ENCODE measurements at regions not wholly inside any gene's neighbourhood (a gene's known extent, or its start where the extent isn't known, plus 50 kb on each side); places are given as distances from the start of the nearest gene placed in this dataset. TPM values are rescaled to one million over a fixed set of nuclear protein-coding genes. Genes with fewer than 3 reads are reported as not detected.

Small RNAs in the stretch of these regions (microRNA-seq; reads per million reads assigned to microRNA genes)
- not detected for gene AC025946.2 (ENCODE audit: insufficient read depth, insufficient read length)
- not detected for gene AL355333.1 (ENCODE audit: insufficient read depth, insufficient read length)
- gene CUX2P1 (ENCODE audit: insufficient read depth, insufficient read length), result not detected
- gene RF00019 (ENCODE audit: insufficient read depth, insufficient read length), result not detected
- not detected for gene RNA5SP299 (ENCODE audit: insufficient read depth, insufficient read length)

Small RNAs in the stretch of these regions (small RNA-seq; reads per million reads assigned to genes)
- 0 reads per million in 5 experiments for gene AC025946.2
- 0 reads per million in 5 experiments for gene AL355333.1
- gene CUX2P1, result 0 reads per million in 5 experiments
- 0 reads per million in 5 experiments for gene RF00019
- gene RNA5SP299, result 0 reads per million in 5 experiments

All from IMR-90 (cell line).